GM12864 (cell line): ENCODE measurements at regions not wholly inside any gene's neighbourhood (a gene's known extent, or its start where the extent isn't known, plus 50 kb on each side); places are given as distances from the start of the nearest gene placed in this dataset.

Experiments
- DNase-seq: peaks from one replicate; pipeline ENCODE4 v3.0.0-alpha.2; 2011; ENCODE audit warnings: low read depth
- H3K4me3 ChIP-seq: 2 replicates; pipeline ENCODE4 v1.5.1; 2011; ENCODE audit warnings: mild to moderate bottlenecking, low read depth, low read length, control low read depth
- TF ChIP-seq, protein P1 (sequence below): IDR thresholded peaks from 2 replicates; pipeline ENCODE4 v1.5.1; 2011; ENCODE audit warnings: low read depth, mild to moderate bottlenecking, moderate library complexity, low read length, control low read depth, inconsistent platforms; ENCODE audit errors: missing control alignments

GRCh38 chr3:127041264-127041820, 58.4 kb downstream of the PLXNA1 start:
- no peak for DNase-seq
- TF ChIP-seq, protein P1, sequence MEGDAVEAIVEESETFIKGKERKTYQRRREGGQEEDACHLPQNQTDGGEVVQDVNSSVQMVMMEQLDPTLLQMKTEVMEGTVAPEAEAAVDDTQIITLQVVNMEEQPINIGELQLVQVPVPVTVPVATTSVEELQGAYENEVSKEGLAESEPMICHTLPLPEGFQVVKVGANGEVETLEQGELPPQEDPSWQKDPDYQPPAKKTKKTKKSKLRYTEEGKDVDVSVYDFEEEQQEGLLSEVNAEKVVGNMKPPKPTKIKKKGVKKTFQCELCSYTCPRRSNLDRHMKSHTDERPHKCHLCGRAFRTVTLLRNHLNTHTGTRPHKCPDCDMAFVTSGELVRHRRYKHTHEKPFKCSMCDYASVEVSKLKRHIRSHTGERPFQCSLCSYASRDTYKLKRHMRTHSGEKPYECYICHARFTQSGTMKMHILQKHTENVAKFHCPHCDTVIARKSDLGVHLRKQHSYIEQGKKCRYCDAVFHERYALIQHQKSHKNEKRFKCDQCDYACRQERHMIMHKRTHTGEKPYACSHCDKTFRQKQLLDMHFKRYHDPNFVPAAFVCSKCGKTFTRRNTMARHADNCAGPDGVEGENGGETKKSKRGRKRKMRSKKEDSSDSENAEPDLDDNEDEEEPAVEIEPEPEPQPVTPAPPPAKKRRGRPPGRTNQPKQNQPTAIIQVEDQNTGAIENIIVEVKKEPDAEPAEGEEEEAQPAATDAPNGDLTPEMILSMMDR: no peak
- H3K4me3 ChIP-seq: no peak overlapping the region

GRCh38 chr3:127041933-127042332, 59.0 kb downstream of the PLXNA1 start:
- TF ChIP-seq, protein P1: no peak

GRCh38 chr3:127042634-127043033, 59.7 kb downstream of the PLXNA1 start:
- TF ChIP-seq, protein P1: no peak
- no peak for DNase-seq
- H3K4me3 ChIP-seq: no peak overlapping the region

More at GRCh38 chr3:127041933-127042332, 59.0 kb downstream of the PLXNA1 start:
- no peak for DNase-seq
- no peak overlapping the region for H3K4me3 ChIP-seq

GRCh38 chr3:127043041-127043641, 60.2 kb downstream of the PLXNA1 start:
- TF ChIP-seq, protein P1: no peak
- H3K4me3 ChIP-seq: no peak overlapping the region
- DNase-seq: no peak

- no peak overlapping the region for H3K4me3 ChIP-seq
- TF ChIP-seq, protein P1: no peak
- no peak for DNase-seq
These were observed 61.0 kb downstream of the PLXNA1 start for GRCh38 chr3:127043731-127044510.

DNA sequence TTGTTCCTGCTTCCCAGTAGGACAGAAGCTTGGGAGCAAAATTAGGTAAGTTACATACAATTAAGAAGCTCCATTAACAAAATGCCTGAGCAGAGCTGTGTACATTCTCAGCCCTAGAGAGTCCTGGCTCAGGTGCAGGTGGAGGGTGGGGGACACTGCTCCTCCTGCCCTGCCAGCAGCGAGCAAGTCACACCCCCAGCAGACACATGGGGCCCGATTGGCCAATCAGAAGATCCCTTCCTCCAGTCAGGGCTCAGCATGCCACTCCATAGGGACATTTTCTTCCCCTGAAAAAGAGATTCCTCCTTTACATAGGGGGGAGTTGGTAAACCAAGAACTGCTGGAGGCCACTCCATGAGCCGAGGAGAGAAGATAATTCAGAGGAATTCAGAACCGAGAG, 62.1 kb downstream of the PLXNA1 start:
- no peak overlapping the region for H3K4me3 ChIP-seq
- no peak for DNase-seq
- TF ChIP-seq, protein P1: no peak
